Hypothalamus (tissue), 51 donors: ENCODE measurements at regions not wholly inside any gene's neighbourhood (a gene's known extent, or its start where the extent isn't known, plus 50 kb on each side); places are given as distances from the start of the nearest gene placed in this dataset.
"Not testable (repeated sequence)": the region's sequence is repeated elsewhere in the genome, so short reads cannot be mapped to it uniquely, and the experiment has no call there.

ENCODE experiments used
- DNase-seq, 51 donors: peaks; one replicate each; lab custom pipeline; 2025; lab: John Stamatoyannopoulos, UW

GRCh38 chr1:61581251-61581650 is 143.7 kb downstream of the TM2D1 start:
- no peak for DNase-seq

- DNase-seq, result no peak
Observed at GRCh38 chr1:61580417-61580816, 144.5 kb downstream of the TM2D1 start.

GRCh38 chr1:61579802-61580201 is 145.1 kb downstream of the TM2D1 start:
- DNase-seq, result no peak

- DNase-seq, result no peak
Observed at GRCh38 chr1:61572046-61572445, 152.9 kb downstream of the TM2D1 start.

GRCh38 chr1:61570191-61570590 is 154.8 kb downstream of the TM2D1 start:
- no peak for DNase-seq

- no peak for DNase-seq
Observed at GRCh38 chr1:61569303-61569621, 155.7 kb downstream of the TM2D1 start.

GRCh38 chr1:61568460-61569302 is 156.3 kb downstream of the TM2D1 start:
- DNase-seq, result no peak

- DNase-seq, result no peak
Observed at GRCh38 chr1:61566177-61566576, 158.8 kb downstream of the TM2D1 start.

- DNase-seq, result no peak
Observed at GRCh38 chr1:61563611-61564010, 161.3 kb downstream of the TM2D1 start.

GRCh38 chr1:61561666-61562065 is 163.3 kb downstream of the TM2D1 start:
- no peak for DNase-seq

GRCh38 chr1:61560385-61560784 is 164.6 kb downstream of the TM2D1 start:
- DNase-seq, result no peak

GRCh38 chr1:61556631-61557030 is 168.3 kb downstream of the TM2D1 start:
- DNase-seq, result no peak

- no peak for DNase-seq
Observed at GRCh38 chr1:61552630-61553305, 172.2 kb downstream of the TM2D1 start.

GRCh38 chr1:61547302-61547701 is 177.6 kb downstream of the TM2D1 start:
- DNase-seq, result not testable (repeated sequence)

GRCh38 chr1:61544870-61545269 is 180.1 kb downstream of the TM2D1 start:
- DNase-seq, result not testable (repeated sequence)

- DNase-seq, result not testable (repeated sequence)
Observed at GRCh38 chr1:61543498-61543897, 181.4 kb downstream of the TM2D1 start.

GRCh38 chr1:61539720-61540462 is 185.1 kb downstream of the TM2D1 start:
- no peak for DNase-seq

- no peak for DNase-seq
Observed at GRCh38 chr1:61538228-61538627, 186.7 kb downstream of the TM2D1 start.

GRCh38 chr1:61536174-61537108 is 188.5 kb downstream of the TM2D1 start:
- DNase-seq, result no peak

- DNase-seq, result no peak
Observed at GRCh38 chr1:61534847-61535246, 190.1 kb downstream of the TM2D1 start.
